Liver (tissue), 8 donors: ENCODE measurements at regions not wholly inside any gene's neighbourhood (a gene's known extent, or its start where the extent isn't known, plus 50 kb on each side); places are given as distances from the start of the nearest gene placed in this dataset.

Source experiments
- DNase-seq: peaks from one replicate; pipeline ENCODE4 v3.0.0-alpha.2; 2017; ENCODE audit warnings: low spot score
- H3K27ac ChIP-seq, 2 donors: one replicate each; pipeline ENCODE4 v1.7.0; 2013; ENCODE audit warnings: inconsistent platforms in 2 of 2, low read length in 2 of 2, control low read depth in 1 of 2, low read depth in 1 of 2, mild to moderate bottlenecking in 1 of 2
- H3K27me3 ChIP-seq, 4 donors: one replicate each; pipeline versions ENCODE4 v1.6.1 to v1.7.0; 2013; ENCODE audit warnings: low read length in 3 of 4, inconsistent platforms in 1 of 4, mild to moderate bottlenecking in 1 of 4, moderate library complexity in 1 of 4; ENCODE audit not compliant: control insufficient read depth in 4 of 4, insufficient read depth in 4 of 4
- H3K36me3 ChIP-seq, 4 donors: one replicate each; pipeline versions ENCODE4 v1.6.1 to v1.7.0; 2013; ENCODE audit warnings: low read length in 3 of 4, mild to moderate bottlenecking in 3 of 4, low read depth in 1 of 4, moderate library complexity in 1 of 4; ENCODE audit not compliant: control insufficient read depth in 4 of 4, insufficient read depth in 3 of 4
- H3K4me1 ChIP-seq, 4 donors: one replicate each; pipeline versions ENCODE4 v1.6.1 to v1.7.0; 2013; ENCODE audit warnings: low read length in 3 of 4, mild to moderate bottlenecking in 3 of 4, moderate library complexity in 1 of 4; ENCODE audit not compliant: control insufficient read depth in 4 of 4, insufficient read depth in 4 of 4
- H3K4me3 ChIP-seq, 3 donors: one replicate each; pipeline versions ENCODE4 v1.6.1 to v1.7.0; 2013; ENCODE audit warnings: low read length in 3 of 3, control low read depth in 1 of 3, low read depth in 1 of 3, mild to moderate bottlenecking in 1 of 3
- H3K9ac ChIP-seq, 2 donors: one replicate each; pipeline ENCODE4 v1.7.0; 2013; ENCODE audit warnings: low read length in 2 of 2, mild to moderate bottlenecking in 2 of 2, moderate library complexity in 2 of 2, control low read depth in 1 of 2, low read depth in 1 of 2
- H3K9me3 ChIP-seq, 4 donors: one replicate each; pipeline versions ENCODE4 v1.6.1 to v1.7.0; 2013; ENCODE audit warnings: low read length in 3 of 4; ENCODE audit not compliant: control insufficient read depth in 4 of 4
- CTCF ChIP-seq: fragments of 150-350 bp; IDR thresholded peaks from 2 replicates; pipeline ENCODE4 v1.5.1; 2017; ENCODE audit warnings: improper control_type of control experiment, low read depth, low read length; ENCODE audit not compliant: missing input control
- EGR1 ChIP-seq, 2 donors: IDR thresholded peaks; 2 replicates each; pipeline ENCODE4 v1.6.1; 2016 to 2018; ENCODE audit warnings: antibody characterized with exemption in 2 of 2, low read depth in 2 of 2
- FOXA1 ChIP-seq: IDR thresholded peaks from 2 replicates; pipeline ENCODE4 v1.6.1; 2016; ENCODE audit warnings: antibody characterized with exemption
- FOXA2 ChIP-seq: IDR thresholded peaks from 2 replicates; pipeline ENCODE4 v1.6.1; 2016; ENCODE audit warnings: antibody characterized with exemption
- GABPA ChIP-seq, 2 donors: IDR thresholded peaks in 1 of 2; conservative IDR thresholded peaks in 1 of 2; 2 replicates each; pipeline ENCODE4 v1.6.1; 2016; ENCODE audit warnings: antibody characterized with exemption in 2 of 2, mild to moderate bottlenecking in 1 of 2, moderate library complexity in 1 of 2
- HNF4A ChIP-seq, 2 donors: conservative IDR thresholded peaks; 2 replicates each; pipeline ENCODE4 v1.6.1; 2016; ENCODE audit warnings: antibody characterized with exemption in 2 of 2, mild to moderate bottlenecking in 2 of 2
- HNF4G ChIP-seq: IDR thresholded peaks from 2 replicates; pipeline ENCODE4 v1.6.1; 2016; ENCODE audit warnings: antibody characterized with exemption
- JUND ChIP-seq, 2 donors: IDR thresholded peaks; 2 replicates each; pipeline ENCODE4 v1.6.1; 2016; ENCODE audit warnings: antibody characterized with exemption in 2 of 2
- NR2F2 ChIP-seq: IDR thresholded peaks from 2 replicates; pipeline ENCODE4 v1.6.1; 2016; ENCODE audit warnings: antibody characterized with exemption
- RAD21 ChIP-seq, 2 donors: IDR thresholded peaks; 2 replicates each; pipeline ENCODE4 v1.6.1; 2016; ENCODE audit warnings: antibody characterized with exemption in 2 of 2, mild to moderate bottlenecking in 2 of 2
- RXRA ChIP-seq, 2 donors: IDR thresholded peaks; 2 replicates each; pipeline ENCODE4 v1.6.1; 2017 to 2018; ENCODE audit warnings: antibody characterized with exemption in 2 of 2, mild to moderate bottlenecking in 1 of 2
- SP1 ChIP-seq: IDR thresholded peaks from 2 replicates; pipeline ENCODE4 v1.6.1; 2018; ENCODE audit warnings: antibody characterized with exemption, mild to moderate bottlenecking
- TAF1 ChIP-seq: conservative IDR thresholded peaks from 2 replicates; pipeline ENCODE4 v1.6.1; 2016; ENCODE audit warnings: antibody characterized with exemption, mild to moderate bottlenecking
- YY1 ChIP-seq: IDR thresholded peaks from 2 replicates; pipeline ENCODE4 v1.6.1; 2016; ENCODE audit warnings: antibody characterized with exemption, mild to moderate bottlenecking
- ZBTB33 ChIP-seq: IDR thresholded peaks from 2 replicates; pipeline ENCODE4 v1.6.1; 2016; ENCODE audit warnings: antibody characterized with exemption
- WGBS: extraction: QIAGEN DNeasy Blood & Tissue Kit; methylation state at CpG from one replicate; pipeline ENCODE4 v1.1.7; 2013; 5-methylcytosine and 5-hydroxymethylcytosine counted together
- TF ChIP-seq, protein P1 (sequence below): IDR thresholded peaks from 2 replicates; pipeline ENCODE4 v1.6.1; 2016; ENCODE audit warnings: antibody characterized with exemption
- TF ChIP-seq, protein P2 (sequence below): IDR thresholded peaks from 2 replicates; pipeline ENCODE4 v1.6.1; 2016; ENCODE audit warnings: antibody characterized with exemption
- donor health status: healthy.
- donor health status: healthy.
- donor health status: healthy.
- donor health status: healthy.
- donor health status: healthy.

DNA sequence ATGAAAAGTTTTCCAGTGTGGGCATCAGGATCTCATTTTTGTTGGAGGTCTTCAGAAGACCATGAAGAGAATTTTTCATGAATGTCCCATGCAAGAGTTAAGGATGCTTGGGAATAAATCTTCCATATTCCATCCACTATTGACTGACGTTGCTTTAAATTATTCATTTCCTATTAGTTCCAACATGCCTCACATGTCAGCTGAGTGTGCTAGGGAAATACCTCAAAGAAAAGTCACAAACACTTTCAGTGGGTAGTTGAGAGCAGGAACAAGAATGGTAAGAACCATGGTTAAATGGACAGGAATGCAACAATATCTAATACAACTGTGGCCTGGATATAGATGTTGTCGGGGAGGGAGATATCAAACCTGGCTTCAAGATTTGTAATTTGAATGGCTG is 610.1 kb downstream of the TECRL start:
- H3K36me3 ChIP-seq: no peaks in the 10 kb centered on the region
- no peaks in the 10 kb centered on the region for H3K9me3 ChIP-seq
- no peak overlapping the region for H3K27ac ChIP-seq
- TF ChIP-seq, protein P1, sequence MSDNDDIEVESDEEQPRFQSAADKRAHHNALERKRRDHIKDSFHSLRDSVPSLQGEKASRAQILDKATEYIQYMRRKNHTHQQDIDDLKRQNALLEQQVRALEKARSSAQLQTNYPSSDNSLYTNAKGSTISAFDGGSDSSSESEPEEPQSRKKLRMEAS: no peak
- no peak for TF ChIP-seq SP1
- no peak for TF ChIP-seq HNF4G
- TF ChIP-seq RXRA (IDR thresholded peaks at IDR 0.05): no peak
- no peak for TF ChIP-seq HNF4A (conservative IDR thresholded peaks at IDR 0.05)
- no peak for TF ChIP-seq GABPA (IDR thresholded peaks at IDR 0.05 in 1 of 2, conservative IDR thresholded peaks at IDR 0.05 in 1 of 2)
- TF ChIP-seq EGR1 (IDR thresholded peaks at IDR 0.05; ENCODE audit: low read depth in 2 of 2): no peak
- TF ChIP-seq RAD21 (IDR thresholded peaks at IDR 0.05): no peak
- no peak for TF ChIP-seq FOXA1
- no peak for TF ChIP-seq CTCF
- no peak for TF ChIP-seq FOXA2
- no peak for TF ChIP-seq TAF1
- TF ChIP-seq NR2F2: no peak
- WGBS: 57% methylated on average over 2 of the region's 2 CpGs
- no peak for DNase-seq
- no peak overlapping the region for H3K9ac ChIP-seq
- H3K4me1 ChIP-seq: no peaks in the 10 kb centered on the region
- no peaks in the 10 kb centered on the region for H3K27me3 ChIP-seq
- H3K4me3 ChIP-seq: no peak overlapping the region

DNA sequence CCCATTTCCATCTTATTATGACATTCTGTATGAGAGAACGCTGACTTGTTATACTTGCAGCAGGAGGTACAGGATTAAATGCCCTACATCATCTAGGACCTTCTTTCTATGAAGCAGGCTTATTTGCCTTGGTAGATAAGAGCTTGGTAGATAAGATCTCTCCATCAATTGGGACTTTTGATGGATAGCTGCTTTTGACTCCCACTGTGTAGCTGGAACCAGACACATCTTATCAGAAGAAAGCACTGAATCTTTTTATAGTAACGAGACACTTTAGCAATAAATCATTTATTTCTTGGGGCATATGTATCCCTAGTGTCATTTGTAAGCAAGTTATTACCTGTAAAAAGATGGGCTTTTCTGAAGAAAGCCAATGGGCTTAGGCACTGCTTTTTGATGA is 613.9 kb downstream of the TECRL start:
- no peak overlapping the region for H3K4me3 ChIP-seq
- H3K4me1 ChIP-seq: no peaks in the 10 kb centered on the region
- no peak for DNase-seq
- no peaks in the 10 kb centered on the region for H3K27me3 ChIP-seq
- H3K9me3 ChIP-seq: no peaks in the 10 kb centered on the region
- H3K36me3 ChIP-seq: no peaks in the 10 kb centered on the region
- no peak overlapping the region for H3K9ac ChIP-seq
- H3K27ac ChIP-seq: no peak overlapping the region
- 20% methylated on average over 2 of the region's 2 CpGs for WGBS
- TF ChIP-seq JUND (IDR thresholded peaks at IDR 0.05) (no peak), ZBTB33 (no peak), RAD21 (IDR thresholded peaks at IDR 0.05) (no peak), TAF1 (no peak), GABPA (IDR thresholded peaks at IDR 0.05 in 1 of 2, conservative IDR thresholded peaks at IDR 0.05 in 1 of 2) (no peak), YY1 (no peak), CTCF (no peak), EGR1 (IDR thresholded peaks at IDR 0.05; ENCODE audit: low read depth in 2 of 2) (no peak), HNF4A (conservative IDR thresholded peaks at IDR 0.05) (no peak), RXRA (IDR thresholded peaks at IDR 0.05) (no peak), HNF4G (no peak)
- TF ChIP-seq, protein P2, sequence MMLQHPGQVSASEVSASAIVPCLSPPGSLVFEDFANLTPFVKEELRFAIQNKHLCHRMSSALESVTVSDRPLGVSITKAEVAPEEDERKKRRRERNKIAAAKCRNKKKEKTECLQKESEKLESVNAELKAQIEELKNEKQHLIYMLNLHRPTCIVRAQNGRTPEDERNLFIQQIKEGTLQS: no peak
